Fibroblast of skin of back (primary cell): ENCODE measurements at regions not wholly inside any gene's neighbourhood (a gene's known extent, or its start where the extent isn't known, plus 50 kb on each side); places are given as distances from the start of the nearest gene placed in this dataset.

Source experiments
- DNase-seq: peaks from one replicate; pipeline ENCODE4 v3.0.0-alpha.2; 2013

GRCh38 chr17:6940186-6940649, 55.6 kb upstream of the ALOX12 start:
- DNase-seq, result no peak

- no peak for DNase-seq
These were observed 53.9 kb upstream of the ALOX12 start for GRCh38 chr17:6941989-6942388.

- DNase-seq, result no peak
These were observed 52.4 kb upstream of the ALOX12 start for GRCh38 chr17:6943406-6943805.
